Putamen (tissue), 1 donor: ENCODE measurements at regions not wholly inside any gene's neighbourhood (a gene's known extent, or its start where the extent isn't known, plus 50 kb on each side); places are given as distances from the start of the nearest gene placed in this dataset.
"Not testable (repeated sequence)": the region's sequence is repeated elsewhere in the genome, so short reads cannot be mapped to it uniquely, and the experiment has no call there.

Experiments
- DNase-seq: peaks from one replicate; pipeline ENCODE4 v3.0.0-alpha.2; 2016; ENCODE audit warnings: low spot score

- no peak for DNase-seq
Observed at GRCh38 chr13:99768986-99769385, 202.6 kb downstream of the ZIC5 start.

GRCh38 chr13:99766641-99767045 is 204.9 kb downstream of the ZIC5 start:
- no peak for DNase-seq

- DNase-seq = no peak
Observed at GRCh38 chr13:99765869-99766268, 205.7 kb downstream of the ZIC5 start.

GRCh38 chr13:99760456-99760855 is 211.1 kb downstream of the ZIC5 start:
- DNase-seq = no peak

GRCh38 chr13:99759163-99759552 is 212.4 kb downstream of the ZIC5 start:
- no peak for DNase-seq

- no peak for DNase-seq
Observed at GRCh38 chr13:99758460-99759162, 213.0 kb downstream of the ZIC5 start.

GRCh38 chr13:99757756-99758459 is 213.7 kb downstream of the ZIC5 start:
- no peak for DNase-seq

- no peak for DNase-seq
Observed at GRCh38 chr13:99756281-99756680, 215.3 kb downstream of the ZIC5 start.

GRCh38 chr13:99754750-99755149 is 216.8 kb downstream of the ZIC5 start:
- DNase-seq = not testable (repeated sequence)

GRCh38 chr13:99752373-99752772 is 219.2 kb downstream of the ZIC5 start:
- DNase-seq = no peak

GRCh38 chr13:99751517-99752199 is 219.9 kb downstream of the ZIC5 start:
- DNase-seq = no peak

GRCh38 chr13:99750951-99751350 is 220.6 kb downstream of the ZIC5 start:
- no peak for DNase-seq

GRCh38 chr13:99749271-99750019 is 222.1 kb downstream of the ZIC5 start:
- peak; percentile 45 for DNase-seq

- no peak for DNase-seq
Observed at GRCh38 chr13:99747403-99747710, 224.2 kb downstream of the ZIC5 start.

GRCh38 chr13:99746637-99747402 is 224.7 kb downstream of the ZIC5 start:
- no peak for DNase-seq

- DNase-seq = no peak
Observed at GRCh38 chr13:99743094-99743493, 228.5 kb downstream of the ZIC5 start.

- DNase-seq = no peak
Observed at GRCh38 chr13:99741960-99742359, 229.6 kb downstream of the ZIC5 start.

GRCh38 chr13:99740251-99740979 is 231.2 kb downstream of the ZIC5 start:
- no peak for DNase-seq

- no peak for DNase-seq
Observed at GRCh38 chr13:99738626-99739025, 232.9 kb downstream of the ZIC5 start.

GRCh38 chr13:99737481-99738245 is 233.9 kb downstream of the ZIC5 start:
- DNase-seq = no peak
